ENCODE measurements at regions not wholly inside any gene's neighbourhood (a gene's known extent, or its start where the extent isn't known, plus 50 kb on each side); places are given as distances from the start of the nearest gene placed in this dataset.

DNA sequence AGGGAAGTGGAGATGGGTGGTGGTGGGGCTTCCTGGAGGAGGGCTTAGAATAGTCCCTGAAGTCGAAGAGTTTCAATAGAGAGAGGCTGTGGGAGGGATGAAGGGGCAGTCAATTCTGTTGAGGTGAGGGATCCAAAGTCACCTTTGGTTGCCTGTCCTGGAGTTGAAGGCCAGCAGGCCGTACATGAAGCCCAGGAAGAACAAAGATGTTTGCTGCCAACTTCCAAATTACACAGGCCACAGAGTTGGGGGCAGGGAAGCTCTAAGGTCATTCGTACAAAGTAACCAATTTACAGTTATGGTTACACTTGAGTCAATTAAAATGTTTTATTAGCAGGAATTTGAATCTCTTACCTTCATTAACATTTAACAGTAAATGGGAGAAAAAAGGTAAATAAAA, 77.9 kb downstream of the FOXB1 start:
- Histone ChIP-seq H3K27ac (ENCODE audit: low read depth) (no peak overlapping the region), H3K79me2 (replicated peaks; ENCODE audit: insufficient read depth) (no peaks in the 10 kb centered on the region), H3K36me3 (ENCODE audit: insufficient read depth) (no peaks in the 10 kb centered on the region), H3K4me2 (no peak overlapping the region), H3K4me1 (ENCODE audit: insufficient read depth) (peaks cover 14% of the 10 kb centered on the region), H3K4me3 (no peak overlapping the region), H2AFZ (peak overlapping the region; percentile 47; the same call in 1 of the 2 replicates), H3K9me2 (ENCODE audit: insufficient read depth) (peaks cover 5% of the 10 kb centered on the region; the same call in 1 of the 2 replicates), H3K27me3 (ENCODE audit: insufficient read depth) (no peaks in the 10 kb centered on the region), H4K20me1 (replicated peaks; ENCODE audit: insufficient read depth) (no peaks in the 10 kb centered on the region), H3F3A (replicated peaks; ENCODE audit: low read depth) (no peaks in the 10 kb centered on the region)
- Mint-ChIP-seq H3K36me3 (ENCODE audit: low read depth) (no peaks in the 10 kb centered on the region), H3K27me3 (ENCODE audit: insufficient read depth, low read depth, poor library complexity) (peaks cover 5% of the 10 kb centered on the region), H3K4me3 (no peak overlapping the region), H3K9me3 (no peaks in the 10 kb centered on the region), H3K27ac (no peak overlapping the region), H3K4me1 (peaks cover 24% of the 10 kb centered on the region)
- TF ChIP-seq, protein P1, sequence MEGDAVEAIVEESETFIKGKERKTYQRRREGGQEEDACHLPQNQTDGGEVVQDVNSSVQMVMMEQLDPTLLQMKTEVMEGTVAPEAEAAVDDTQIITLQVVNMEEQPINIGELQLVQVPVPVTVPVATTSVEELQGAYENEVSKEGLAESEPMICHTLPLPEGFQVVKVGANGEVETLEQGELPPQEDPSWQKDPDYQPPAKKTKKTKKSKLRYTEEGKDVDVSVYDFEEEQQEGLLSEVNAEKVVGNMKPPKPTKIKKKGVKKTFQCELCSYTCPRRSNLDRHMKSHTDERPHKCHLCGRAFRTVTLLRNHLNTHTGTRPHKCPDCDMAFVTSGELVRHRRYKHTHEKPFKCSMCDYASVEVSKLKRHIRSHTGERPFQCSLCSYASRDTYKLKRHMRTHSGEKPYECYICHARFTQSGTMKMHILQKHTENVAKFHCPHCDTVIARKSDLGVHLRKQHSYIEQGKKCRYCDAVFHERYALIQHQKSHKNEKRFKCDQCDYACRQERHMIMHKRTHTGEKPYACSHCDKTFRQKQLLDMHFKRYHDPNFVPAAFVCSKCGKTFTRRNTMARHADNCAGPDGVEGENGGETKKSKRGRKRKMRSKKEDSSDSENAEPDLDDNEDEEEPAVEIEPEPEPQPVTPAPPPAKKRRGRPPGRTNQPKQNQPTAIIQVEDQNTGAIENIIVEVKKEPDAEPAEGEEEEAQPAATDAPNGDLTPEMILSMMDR (conservative IDR thresholded peaks at IDR 0.05; ENCODE audit: low read depth in 2 of 2): no peak
- TF ChIP-seq, protein P2, sequence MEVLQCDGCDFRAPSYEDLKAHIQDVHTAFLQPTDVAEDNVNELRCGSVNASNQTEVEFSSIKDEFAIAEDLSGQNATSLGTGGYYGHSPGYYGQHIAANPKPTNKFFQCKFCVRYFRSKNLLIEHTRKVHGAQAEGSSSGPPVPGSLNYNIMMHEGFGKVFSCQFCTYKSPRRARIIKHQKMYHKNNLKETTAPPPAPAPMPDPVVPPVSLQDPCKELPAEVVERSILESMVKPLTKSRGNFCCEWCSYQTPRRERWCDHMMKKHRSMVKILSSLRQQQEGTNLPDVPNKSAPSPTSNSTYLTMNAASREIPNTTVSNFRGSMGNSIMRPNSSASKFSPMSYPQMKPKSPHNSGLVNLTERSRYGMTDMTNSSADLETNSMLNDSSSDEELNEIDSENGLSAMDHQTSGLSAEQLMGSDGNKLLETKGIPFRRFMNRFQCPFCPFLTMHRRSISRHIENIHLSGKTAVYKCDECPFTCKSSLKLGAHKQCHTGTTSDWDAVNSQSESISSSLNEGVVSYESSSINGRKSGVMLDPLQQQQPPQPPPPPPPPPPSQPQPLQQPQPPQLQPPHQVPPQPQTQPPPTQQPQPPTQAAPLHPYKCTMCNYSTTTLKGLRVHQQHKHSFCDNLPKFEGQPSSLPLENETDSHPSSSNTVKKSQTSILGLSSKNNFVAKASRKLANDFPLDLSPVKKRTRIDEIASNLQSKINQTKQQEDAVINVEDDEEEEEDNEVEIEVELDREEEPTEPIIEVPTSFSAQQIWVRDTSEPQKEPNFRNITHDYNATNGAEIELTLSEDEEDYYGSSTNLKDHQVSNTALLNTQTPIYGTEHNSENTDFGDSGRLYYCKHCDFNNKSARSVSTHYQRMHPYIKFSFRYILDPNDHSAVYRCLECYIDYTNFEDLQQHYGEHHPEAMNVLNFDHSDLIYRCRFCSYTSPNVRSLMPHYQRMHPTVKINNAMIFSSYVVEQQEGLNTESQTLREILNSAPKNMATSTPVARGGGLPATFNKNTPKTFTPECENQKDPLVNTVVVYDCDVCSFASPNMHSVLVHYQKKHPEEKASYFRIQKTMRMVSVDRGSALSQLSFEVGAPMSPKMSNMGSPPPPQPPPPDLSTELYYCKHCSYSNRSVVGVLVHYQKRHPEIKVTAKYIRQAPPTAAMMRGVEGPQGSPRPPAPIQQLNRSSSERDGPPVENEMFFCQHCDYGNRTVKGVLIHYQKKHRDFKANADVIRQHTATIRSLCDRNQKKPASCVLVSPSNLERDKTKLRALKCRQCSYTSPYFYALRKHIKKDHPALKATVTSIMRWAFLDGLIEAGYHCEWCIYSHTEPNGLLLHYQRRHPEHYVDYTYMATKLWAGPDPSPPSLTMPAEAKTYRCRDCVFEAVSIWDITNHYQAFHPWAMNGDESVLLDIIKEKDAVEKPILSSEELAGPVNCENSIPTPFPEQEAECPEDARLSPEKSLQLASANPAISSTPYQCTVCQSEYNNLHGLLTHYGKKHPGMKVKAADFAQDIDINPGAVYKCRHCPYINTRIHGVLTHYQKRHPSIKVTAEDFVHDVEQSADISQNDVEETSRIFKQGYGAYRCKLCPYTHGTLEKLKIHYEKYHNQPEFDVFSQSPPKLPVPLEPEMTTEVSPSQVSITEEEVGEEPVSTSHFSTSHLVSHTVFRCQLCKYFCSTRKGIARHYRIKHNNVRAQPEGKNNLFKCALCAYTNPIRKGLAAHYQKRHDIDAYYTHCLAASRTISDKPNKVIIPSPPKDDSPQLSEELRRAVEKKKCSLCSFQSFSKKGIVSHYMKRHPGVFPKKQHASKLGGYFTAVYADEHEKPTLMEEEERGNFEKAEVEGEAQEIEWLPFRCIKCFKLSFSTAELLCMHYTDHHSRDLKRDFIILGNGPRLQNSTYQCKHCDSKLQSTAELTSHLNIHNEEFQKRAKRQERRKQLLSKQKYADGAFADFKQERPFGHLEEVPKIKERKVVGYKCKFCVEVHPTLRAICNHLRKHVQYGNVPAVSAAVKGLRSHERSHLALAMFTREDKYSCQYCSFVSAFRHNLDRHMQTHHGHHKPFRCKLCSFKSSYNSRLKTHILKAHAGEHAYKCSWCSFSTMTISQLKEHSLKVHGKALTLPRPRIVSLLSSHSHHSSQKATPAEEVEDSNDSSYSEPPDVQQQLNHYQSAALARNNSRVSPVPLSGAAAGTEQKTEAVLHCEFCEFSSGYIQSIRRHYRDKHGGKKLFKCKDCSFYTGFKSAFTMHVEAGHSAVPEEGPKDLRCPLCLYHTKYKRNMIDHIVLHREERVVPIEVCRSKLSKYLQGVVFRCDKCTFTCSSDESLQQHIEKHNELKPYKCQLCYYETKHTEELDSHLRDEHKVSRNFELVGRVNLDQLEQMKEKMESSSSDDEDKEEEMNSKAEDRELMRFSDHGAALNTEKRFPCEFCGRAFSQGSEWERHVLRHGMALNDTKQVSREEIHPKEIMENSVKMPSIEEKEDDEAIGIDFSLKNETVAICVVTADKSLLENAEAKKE (CRISPR knock-in tag; IDR thresholded peaks at IDR 0.05): no peak
- TF ChIP-seq POLR2AphosphoS5 (IDR thresholded peaks at IDR 0.05; ENCODE audit: low read depth): no peak
- TF ChIP-seq, protein P3, sequence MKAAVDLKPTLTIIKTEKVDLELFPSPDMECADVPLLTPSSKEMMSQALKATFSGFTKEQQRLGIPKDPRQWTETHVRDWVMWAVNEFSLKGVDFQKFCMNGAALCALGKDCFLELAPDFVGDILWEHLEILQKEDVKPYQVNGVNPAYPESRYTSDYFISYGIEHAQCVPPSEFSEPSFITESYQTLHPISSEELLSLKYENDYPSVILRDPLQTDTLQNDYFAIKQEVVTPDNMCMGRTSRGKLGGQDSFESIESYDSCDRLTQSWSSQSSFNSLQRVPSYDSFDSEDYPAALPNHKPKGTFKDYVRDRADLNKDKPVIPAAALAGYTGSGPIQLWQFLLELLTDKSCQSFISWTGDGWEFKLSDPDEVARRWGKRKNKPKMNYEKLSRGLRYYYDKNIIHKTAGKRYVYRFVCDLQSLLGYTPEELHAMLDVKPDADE (IDR thresholded peaks at IDR 0.05): no peak
- TF ChIP-seq EZH2 (IDR thresholded peaks at IDR 0.05; ENCODE audit: low read depth, unreplicated experiment): no peak
- no peak for TF ChIP-seq JUNB (IDR thresholded peaks at IDR 0.05; ENCODE audit: unreplicated experiment)
- TF ChIP-seq ZNF331 (CRISPR knock-in tag; IDR thresholded peaks at IDR 0.05; ENCODE audit: low read depth): no peak
- TF ChIP-seq ZNF114 (CRISPR knock-in tag; IDR thresholded peaks at IDR 0.05): no peak
- no peak for TF ChIP-seq EZH2phosphoT487 (IDR thresholded peaks at IDR 0.05; ENCODE audit: unreplicated experiment)
- no peak for TF ChIP-seq STAT1 (IDR thresholded peaks at IDR 0.05; ENCODE audit: unreplicated experiment)
- TF ChIP-seq, protein P4, sequence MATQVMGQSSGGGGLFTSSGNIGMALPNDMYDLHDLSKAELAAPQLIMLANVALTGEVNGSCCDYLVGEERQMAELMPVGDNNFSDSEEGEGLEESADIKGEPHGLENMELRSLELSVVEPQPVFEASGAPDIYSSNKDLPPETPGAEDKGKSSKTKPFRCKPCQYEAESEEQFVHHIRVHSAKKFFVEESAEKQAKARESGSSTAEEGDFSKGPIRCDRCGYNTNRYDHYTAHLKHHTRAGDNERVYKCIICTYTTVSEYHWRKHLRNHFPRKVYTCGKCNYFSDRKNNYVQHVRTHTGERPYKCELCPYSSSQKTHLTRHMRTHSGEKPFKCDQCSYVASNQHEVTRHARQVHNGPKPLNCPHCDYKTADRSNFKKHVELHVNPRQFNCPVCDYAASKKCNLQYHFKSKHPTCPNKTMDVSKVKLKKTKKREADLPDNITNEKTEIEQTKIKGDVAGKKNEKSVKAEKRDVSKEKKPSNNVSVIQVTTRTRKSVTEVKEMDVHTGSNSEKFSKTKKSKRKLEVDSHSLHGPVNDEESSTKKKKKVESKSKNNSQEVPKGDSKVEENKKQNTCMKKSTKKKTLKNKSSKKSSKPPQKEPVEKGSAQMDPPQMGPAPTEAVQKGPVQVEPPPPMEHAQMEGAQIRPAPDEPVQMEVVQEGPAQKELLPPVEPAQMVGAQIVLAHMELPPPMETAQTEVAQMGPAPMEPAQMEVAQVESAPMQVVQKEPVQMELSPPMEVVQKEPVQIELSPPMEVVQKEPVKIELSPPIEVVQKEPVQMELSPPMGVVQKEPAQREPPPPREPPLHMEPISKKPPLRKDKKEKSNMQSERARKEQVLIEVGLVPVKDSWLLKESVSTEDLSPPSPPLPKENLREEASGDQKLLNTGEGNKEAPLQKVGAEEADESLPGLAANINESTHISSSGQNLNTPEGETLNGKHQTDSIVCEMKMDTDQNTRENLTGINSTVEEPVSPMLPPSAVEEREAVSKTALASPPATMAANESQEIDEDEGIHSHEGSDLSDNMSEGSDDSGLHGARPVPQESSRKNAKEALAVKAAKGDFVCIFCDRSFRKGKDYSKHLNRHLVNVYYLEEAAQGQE (IDR thresholded peaks at IDR 0.05; ENCODE audit: unreplicated experiment): no peak
- no peak for TF ChIP-seq CREB1 (CRISPR knock-in tag; IDR thresholded peaks at IDR 0.05; ENCODE audit: low read depth)
- TF ChIP-seq NANOG (IDR thresholded peaks at IDR 0.05; ENCODE audit: borderline replicate concordance): no peak
- DNase-seq (ENCODE audit: low spot score) (no peak), ATAC-seq (no peak)
